ENCODE measurements at regions not wholly inside any gene's neighbourhood (a gene's known extent, or its start where the extent isn't known, plus 50 kb on each side); places are given as distances from the start of the nearest gene placed in this dataset.

- no peak for TF ChIP-seq SIN3A (IDR thresholded peaks at IDR 0.05; ENCODE audit: borderline replicate concordance, insufficient read depth, low read length)
- TF ChIP-seq FOXP2 (optimal IDR thresholded peaks at IDR 0.05; ENCODE audit: borderline replicate concordance, extremely low read depth, extremely low read length, insufficient read depth) = no peak
- TF ChIP-seq POLR2AphosphoS5 (IDR thresholded peaks at IDR 0.05; ENCODE audit: low read depth, low read length) = no peak
- TF ChIP-seq REST (IDR thresholded peaks at IDR 0.05; ENCODE audit: insufficient read depth in 1 of 2, low read depth in 2 of 2, low read length in 2 of 2) = no peak
- TF ChIP-seq TAF1 (IDR thresholded peaks at IDR 0.05; ENCODE audit: borderline replicate concordance, insufficient read depth, low read length) = no peak
Observed at GRCh38 chr2:4354678-4355077, 651.3 kb downstream of the DCDC2C start.

DNA sequence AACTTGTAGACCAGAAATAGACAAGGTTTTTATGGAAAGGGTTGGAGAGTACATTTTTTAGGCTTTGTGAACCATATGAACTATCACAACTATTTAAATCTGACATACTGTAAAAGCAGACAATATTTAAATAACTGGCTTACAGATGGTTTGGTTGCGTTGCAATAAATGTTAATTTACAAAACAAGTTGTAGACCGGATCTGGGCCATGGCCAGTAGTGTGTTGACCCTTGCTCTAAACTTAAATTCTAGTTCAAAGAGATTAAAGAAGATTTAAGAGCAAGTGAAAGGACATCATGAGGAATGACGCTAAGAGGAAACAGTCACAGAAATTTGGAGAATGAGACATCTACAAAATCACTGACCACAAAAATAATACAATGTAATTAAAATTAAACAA, 652.7 kb downstream of the DCDC2C start:
- TF ChIP-seq TAF1 (IDR thresholded peaks at IDR 0.05; ENCODE audit: borderline replicate concordance, insufficient read depth, low read length) = no peak
- no peak for TF ChIP-seq POLR2AphosphoS5 (IDR thresholded peaks at IDR 0.05; ENCODE audit: low read depth, low read length)
- TF ChIP-seq SIN3A (IDR thresholded peaks at IDR 0.05; ENCODE audit: borderline replicate concordance, insufficient read depth, low read length) = no peak
- no peak for TF ChIP-seq REST (IDR thresholded peaks at IDR 0.05; ENCODE audit: insufficient read depth in 1 of 2, low read depth in 2 of 2, low read length in 2 of 2)
- no peak for TF ChIP-seq FOXP2 (optimal IDR thresholded peaks at IDR 0.05; ENCODE audit: borderline replicate concordance, extremely low read depth, extremely low read length, insufficient read depth)

DNA sequence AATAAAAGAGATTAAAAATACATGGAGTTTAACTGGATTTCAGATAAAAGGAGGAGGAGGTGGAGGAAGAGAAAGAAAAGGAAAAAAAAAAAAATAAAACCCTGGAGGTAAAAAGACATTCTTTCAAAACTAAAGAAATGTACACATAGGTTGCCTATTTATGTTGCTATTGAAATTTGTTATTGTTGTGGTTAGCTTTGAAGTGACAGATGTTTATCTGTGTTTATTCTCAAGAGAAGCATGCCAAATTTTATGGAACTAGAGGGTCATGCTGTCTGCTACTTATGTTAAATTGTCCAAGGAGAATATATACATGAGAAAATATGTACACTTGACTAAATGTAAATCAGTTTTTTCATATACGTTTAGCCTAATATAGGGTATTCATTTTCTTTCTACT, 653.2 kb downstream of the DCDC2C start:
- TF ChIP-seq SIN3A (IDR thresholded peaks at IDR 0.05; ENCODE audit: borderline replicate concordance, insufficient read depth, low read length) (no peak), REST (IDR thresholded peaks at IDR 0.05; ENCODE audit: insufficient read depth in 1 of 2, low read depth in 2 of 2, low read length in 2 of 2) (no peak), TAF1 (IDR thresholded peaks at IDR 0.05; ENCODE audit: borderline replicate concordance, insufficient read depth, low read length) (no peak), FOXP2 (optimal IDR thresholded peaks at IDR 0.05; ENCODE audit: borderline replicate concordance, extremely low read depth, extremely low read length, insufficient read depth) (no peak), POLR2AphosphoS5 (IDR thresholded peaks at IDR 0.05; ENCODE audit: low read depth, low read length) (no peak)

DNA sequence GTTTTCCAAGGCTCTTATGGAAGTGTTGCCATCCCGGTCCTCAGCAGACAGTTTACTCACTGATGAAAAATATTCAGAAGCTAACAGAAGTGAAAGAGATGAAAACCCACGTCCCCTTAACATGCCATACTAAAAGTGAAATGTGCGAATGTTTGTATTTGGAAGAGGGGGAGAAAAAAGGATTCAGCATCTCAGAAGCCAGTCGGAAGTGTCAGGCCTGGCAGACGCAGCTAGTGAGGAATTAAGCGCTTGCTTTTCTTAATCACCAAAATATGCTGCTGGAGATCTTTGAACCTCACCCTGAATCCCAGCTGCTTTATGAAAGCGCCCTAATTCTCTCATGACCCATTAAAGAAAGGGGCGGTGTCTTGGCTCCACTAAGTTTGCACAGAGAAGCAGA, 653.7 kb downstream of the DCDC2C start:
- TF ChIP-seq FOXP2 (optimal IDR thresholded peaks at IDR 0.05; ENCODE audit: borderline replicate concordance, extremely low read depth, extremely low read length, insufficient read depth) (no peak), SIN3A (IDR thresholded peaks at IDR 0.05; ENCODE audit: borderline replicate concordance, insufficient read depth, low read length) (no peak), REST (IDR thresholded peaks at IDR 0.05; ENCODE audit: insufficient read depth in 1 of 2, low read depth in 2 of 2, low read length in 2 of 2) (no peak), TAF1 (IDR thresholded peaks at IDR 0.05; ENCODE audit: borderline replicate concordance, insufficient read depth, low read length) (no peak), POLR2AphosphoS5 (IDR thresholded peaks at IDR 0.05; ENCODE audit: low read depth, low read length) (no peak)

- no peak for TF ChIP-seq TAF1 (IDR thresholded peaks at IDR 0.05; ENCODE audit: borderline replicate concordance, insufficient read depth, low read length)
- TF ChIP-seq FOXP2 (optimal IDR thresholded peaks at IDR 0.05; ENCODE audit: borderline replicate concordance, extremely low read depth, extremely low read length, insufficient read depth) = no peak
- no peak for TF ChIP-seq SIN3A (IDR thresholded peaks at IDR 0.05; ENCODE audit: borderline replicate concordance, insufficient read depth, low read length)
- no peak for TF ChIP-seq REST (IDR thresholded peaks at IDR 0.05; ENCODE audit: insufficient read depth in 1 of 2, low read depth in 2 of 2, low read length in 2 of 2)
- no peak for TF ChIP-seq POLR2AphosphoS5 (IDR thresholded peaks at IDR 0.05; ENCODE audit: low read depth, low read length)
Observed at GRCh38 chr2:4358837-4359236, 655.5 kb downstream of the DCDC2C start.
